Liver (tissue), 3 donors: ENCODE measurements at regions not wholly inside any gene's neighbourhood (a gene's known extent, or its start where the extent isn't known, plus 50 kb on each side); places are given as distances from the start of the nearest gene placed in this dataset.

Source experiments
- ATF3 ChIP-seq: IDR thresholded peaks from 2 replicates; pipeline ENCODE4 v1.6.1; 2016; ENCODE audit warnings: antibody characterized with exemption
- CTCF ChIP-seq: fragments of 150-350 bp; IDR thresholded peaks from 2 replicates; pipeline ENCODE4 v1.5.1; 2017; ENCODE audit warnings: improper control_type of control experiment, low read depth, low read length; ENCODE audit not compliant: missing input control
- FOXA1 ChIP-seq: IDR thresholded peaks from 2 replicates; pipeline ENCODE4 v1.6.1; 2016; ENCODE audit warnings: antibody characterized with exemption
- GABPA ChIP-seq, 2 donors: IDR thresholded peaks in 1 of 2; conservative IDR thresholded peaks in 1 of 2; 2 replicates each; pipeline ENCODE4 v1.6.1; 2016; ENCODE audit warnings: antibody characterized with exemption in 2 of 2, mild to moderate bottlenecking in 1 of 2, moderate library complexity in 1 of 2
- HNF4A ChIP-seq, 2 donors: conservative IDR thresholded peaks; 2 replicates each; pipeline ENCODE4 v1.6.1; 2016; ENCODE audit warnings: antibody characterized with exemption in 2 of 2, mild to moderate bottlenecking in 2 of 2
- JUND ChIP-seq, 2 donors: IDR thresholded peaks; 2 replicates each; pipeline ENCODE4 v1.6.1; 2016; ENCODE audit warnings: antibody characterized with exemption in 2 of 2
- MAX ChIP-seq: IDR thresholded peaks from 2 replicates; pipeline ENCODE4 v1.6.1; 2016; ENCODE audit warnings: antibody characterized with exemption
- RAD21 ChIP-seq, 2 donors: IDR thresholded peaks; 2 replicates each; pipeline ENCODE4 v1.6.1; 2016; ENCODE audit warnings: antibody characterized with exemption in 2 of 2, mild to moderate bottlenecking in 2 of 2
- REST ChIP-seq: IDR thresholded peaks from 2 replicates; pipeline ENCODE4 v1.6.1; 2016; ENCODE audit warnings: antibody characterized with exemption, mild to moderate bottlenecking
- SP1 ChIP-seq: IDR thresholded peaks from 2 replicates; pipeline ENCODE4 v1.6.1; 2018; ENCODE audit warnings: antibody characterized with exemption, mild to moderate bottlenecking
- TAF1 ChIP-seq: conservative IDR thresholded peaks from 2 replicates; pipeline ENCODE4 v1.6.1; 2016; ENCODE audit warnings: antibody characterized with exemption, mild to moderate bottlenecking
- donor health status: healthy.
- donor health status: healthy.

- TF ChIP-seq CTCF (no peak), FOXA1 (no peak), RAD21 (IDR thresholded peaks at IDR 0.05) (no peak), TAF1 (no peak), HNF4A (conservative IDR thresholded peaks at IDR 0.05) (no peak), GABPA (IDR thresholded peaks at IDR 0.05 in 1 of 2, conservative IDR thresholded peaks at IDR 0.05 in 1 of 2) (no peak), ATF3 (no peak), REST (no peak), MAX (no peak), SP1 (no peak), JUND (IDR thresholded peaks at IDR 0.05) (no peak)
These were observed 370.0 kb downstream of the CDH11 start for GRCh38 chr16:64751906-64752305.
